Pulmonary artery endothelial cell (primary cell): ENCODE measurements at regions not wholly inside any gene's neighbourhood (a gene's known extent, or its start where the extent isn't known, plus 50 kb on each side); places are given as distances from the start of the nearest gene placed in this dataset.
"Not testable (repeated sequence)": the region's sequence is repeated elsewhere in the genome, so short reads cannot be mapped to it uniquely, and the experiment has no call there.

Source experiments
- DNase-seq: peaks from one replicate; pipeline ENCODE4 v3.0.0-alpha.2; 2011; ENCODE audit warnings: low read depth, low spot score

DNA sequence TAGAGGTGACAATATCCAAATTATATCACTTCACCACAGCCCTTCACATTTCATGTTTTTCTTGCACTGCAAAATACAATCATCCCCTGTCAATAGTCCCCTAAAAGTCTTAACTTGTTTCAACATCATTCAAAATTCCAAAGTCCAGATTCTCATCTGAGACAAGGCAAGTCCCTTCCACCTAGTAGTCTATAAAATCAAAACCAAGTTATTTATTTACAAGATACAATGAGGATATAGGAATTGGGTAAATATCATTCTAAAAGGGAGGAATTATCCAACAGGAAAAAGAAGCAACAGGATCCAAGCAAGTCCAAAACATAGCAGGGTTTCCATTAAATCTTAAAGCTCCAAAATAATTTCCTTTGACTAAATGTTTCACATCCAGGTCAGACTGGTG lies 1076.1 kb upstream of the TMEFF2 start:
- DNase-seq: no peak

DNA sequence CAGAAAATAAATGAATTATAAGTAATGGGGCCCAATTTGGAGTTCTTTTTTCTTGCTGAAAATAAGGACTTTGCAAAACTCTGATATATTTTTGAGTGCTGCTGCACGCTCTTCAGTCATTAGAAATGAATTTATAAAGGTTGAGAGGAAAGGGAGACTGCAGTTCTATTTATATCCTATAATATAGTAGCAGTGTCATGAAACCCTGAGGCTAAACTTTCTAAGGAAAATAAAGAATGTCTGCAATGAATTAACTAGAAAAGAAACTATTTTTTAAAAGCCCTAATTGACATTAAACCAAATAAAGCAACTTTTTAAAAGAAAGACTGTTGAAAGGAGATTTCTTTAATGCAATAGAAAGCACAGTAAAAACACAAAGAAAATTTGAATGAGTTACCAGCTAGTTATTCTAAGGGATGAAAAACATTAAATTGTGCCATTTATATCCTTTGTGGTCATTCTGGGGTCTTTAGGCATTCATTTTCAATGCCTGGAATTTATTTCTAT lies 1072.8 kb upstream of the TMEFF2 start:
- no peak for DNase-seq

DNA sequence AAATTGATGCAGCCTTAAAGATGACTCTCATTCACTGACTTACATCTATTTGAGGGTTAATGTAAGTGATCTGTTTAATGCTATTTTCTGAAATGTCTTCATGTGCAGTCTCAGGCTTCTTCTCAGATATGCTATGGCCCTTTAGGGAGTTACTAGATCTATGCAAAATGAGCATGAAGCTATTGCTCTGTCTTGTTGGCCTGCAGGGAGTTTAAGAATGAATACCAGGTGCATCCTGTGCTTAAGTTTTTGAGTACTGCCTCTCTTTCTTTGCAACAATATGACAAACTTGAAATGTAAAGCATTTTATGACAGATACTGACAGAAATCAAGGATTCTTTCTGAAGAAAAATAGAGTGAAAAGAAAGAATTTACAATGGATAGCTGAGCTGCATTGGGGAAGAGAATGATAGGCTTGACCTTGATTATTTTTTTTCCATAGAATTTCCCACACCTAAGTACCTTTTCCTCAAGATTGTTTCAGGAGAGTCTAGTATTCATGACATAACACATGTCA lies 1058.3 kb upstream of the TMEFF2 start:
- no peak for DNase-seq

DNA sequence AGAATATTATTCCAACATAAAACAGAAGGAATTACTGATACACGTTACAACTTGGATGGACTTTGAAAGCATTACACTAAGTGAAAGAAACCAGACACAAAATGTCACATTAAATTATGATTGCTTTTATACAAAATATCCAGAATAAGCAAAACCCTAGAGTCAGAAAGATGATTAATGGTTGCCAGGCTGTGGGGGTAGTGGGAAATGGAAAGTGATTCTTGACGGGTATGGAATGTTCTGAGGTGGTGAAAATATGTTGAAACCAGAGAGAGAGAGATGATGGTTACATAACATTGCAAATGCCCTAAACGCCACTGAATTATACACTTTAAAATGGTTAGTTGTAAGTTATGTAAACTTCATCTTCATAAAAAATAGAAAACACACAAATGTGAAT lies 1057.2 kb upstream of the TMEFF2 start:
- no peak for DNase-seq

DNA sequence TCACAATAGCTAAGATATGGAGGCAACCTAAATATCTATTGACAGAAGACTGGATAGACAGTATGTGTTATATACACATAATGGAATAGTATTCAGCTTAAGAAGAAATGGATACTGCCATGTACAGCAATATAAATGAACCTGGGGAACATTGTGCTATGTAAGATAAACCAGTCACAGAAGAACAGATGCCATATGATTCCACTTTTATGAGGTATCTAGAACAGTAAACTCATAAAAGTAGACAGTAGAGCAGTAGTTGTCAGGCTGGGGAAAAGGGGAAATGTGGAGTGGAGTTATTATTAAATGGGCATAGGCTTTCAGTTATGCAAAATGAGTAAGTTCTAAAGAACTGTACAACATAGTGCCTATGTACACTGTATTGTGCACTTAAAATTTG lies 1055.7 kb upstream of the TMEFF2 start:
- no peak for DNase-seq

DNA sequence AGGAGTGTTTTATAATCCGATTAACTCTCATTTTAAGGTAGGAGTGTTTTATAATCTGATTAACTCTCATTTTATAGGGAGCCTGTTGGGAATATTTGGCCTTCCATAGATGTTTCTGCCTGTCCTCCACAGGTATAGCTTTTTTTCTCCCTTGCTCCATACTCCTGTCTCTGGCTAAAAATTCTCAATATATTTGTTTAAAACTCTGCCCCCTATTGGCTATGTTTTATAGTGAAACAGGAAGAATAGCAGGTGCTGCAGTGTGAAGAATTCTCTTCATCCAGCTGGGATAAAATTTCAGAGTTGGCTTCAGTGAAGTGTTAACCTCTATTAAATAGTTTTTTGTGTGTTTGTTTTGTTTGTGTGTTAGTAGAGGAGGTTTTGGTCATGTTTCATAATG lies 1046.0 kb upstream of the TMEFF2 start:
- DNase-seq: no peak

DNA sequence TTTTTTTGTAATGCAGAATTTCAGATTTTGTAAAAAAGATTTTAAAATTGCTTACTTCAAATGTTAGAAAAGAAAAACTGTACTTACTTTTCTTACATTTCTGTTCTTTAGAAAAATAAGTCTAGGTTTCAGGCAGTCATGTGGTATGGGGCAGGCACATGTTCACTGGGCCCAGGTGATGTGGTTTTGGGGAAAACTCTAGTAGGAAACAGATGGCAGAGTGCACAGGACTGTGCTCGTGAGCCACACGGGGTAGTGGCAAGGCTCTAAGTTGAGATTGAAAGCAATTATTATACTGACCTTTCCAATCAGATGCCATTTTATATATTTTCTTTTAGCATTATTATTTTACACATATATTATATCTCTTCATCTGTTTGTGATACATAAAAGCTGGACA lies 1036.9 kb upstream of the TMEFF2 start:
- no peak for DNase-seq

DNA sequence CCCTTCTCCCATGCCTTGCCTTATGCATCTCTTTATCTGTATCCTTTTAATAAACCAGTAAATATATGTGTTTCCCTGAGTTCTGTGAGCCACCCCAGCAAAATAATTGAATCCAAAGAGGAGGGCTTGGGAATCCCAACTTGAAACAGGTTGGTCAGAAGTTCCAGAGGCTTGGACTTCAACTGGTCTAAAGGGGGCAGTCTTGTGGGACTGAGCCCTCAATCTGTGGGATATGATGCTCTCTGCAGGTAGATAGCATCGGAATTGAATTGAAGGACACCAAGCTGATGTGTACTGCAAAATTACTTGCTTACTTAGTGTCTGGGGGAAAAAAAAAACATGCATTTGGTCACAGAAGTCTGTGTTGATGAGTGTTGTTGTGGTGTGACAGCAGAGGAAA lies 1033.5 kb upstream of the TMEFF2 start:
- no peak for DNase-seq

DNA sequence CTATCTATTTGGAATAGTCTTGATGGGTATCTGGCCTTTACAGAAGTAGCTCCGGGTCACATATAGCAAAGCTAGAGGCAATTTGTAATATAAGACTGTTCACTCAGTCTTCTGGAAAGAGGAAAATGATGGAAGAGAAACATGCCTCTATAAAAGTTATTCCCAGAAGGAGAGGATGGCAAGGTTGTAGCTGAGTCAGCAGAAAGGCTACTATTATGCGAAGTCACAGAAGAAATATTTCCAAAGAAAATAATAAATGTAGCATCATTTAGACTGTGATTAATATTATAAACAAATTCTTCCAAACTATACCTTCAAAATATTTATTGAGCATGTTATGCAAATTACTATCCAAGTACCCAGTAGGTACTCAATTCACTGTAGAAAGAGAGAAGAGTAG lies 1027.7 kb upstream of the TMEFF2 start:
- DNase-seq: no peak

DNA sequence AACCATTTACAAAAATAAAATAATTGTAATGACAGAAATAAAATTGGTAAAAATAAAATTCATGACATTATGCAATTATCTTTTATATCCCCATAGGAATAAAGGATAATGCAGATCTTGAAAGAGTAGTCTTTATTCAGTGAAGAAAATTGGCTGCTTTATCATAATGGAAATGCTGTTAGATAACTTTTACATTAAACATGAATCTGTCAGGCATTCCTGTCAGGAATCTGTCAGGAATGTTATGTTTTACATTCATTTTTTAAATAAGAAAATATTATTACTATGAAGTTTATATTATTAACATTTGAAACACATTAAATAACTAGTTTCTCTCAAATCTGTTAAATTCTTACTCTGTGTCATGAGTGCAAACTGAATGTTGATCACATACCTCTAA lies 1024.7 kb upstream of the TMEFF2 start:
- no peak for DNase-seq

DNA sequence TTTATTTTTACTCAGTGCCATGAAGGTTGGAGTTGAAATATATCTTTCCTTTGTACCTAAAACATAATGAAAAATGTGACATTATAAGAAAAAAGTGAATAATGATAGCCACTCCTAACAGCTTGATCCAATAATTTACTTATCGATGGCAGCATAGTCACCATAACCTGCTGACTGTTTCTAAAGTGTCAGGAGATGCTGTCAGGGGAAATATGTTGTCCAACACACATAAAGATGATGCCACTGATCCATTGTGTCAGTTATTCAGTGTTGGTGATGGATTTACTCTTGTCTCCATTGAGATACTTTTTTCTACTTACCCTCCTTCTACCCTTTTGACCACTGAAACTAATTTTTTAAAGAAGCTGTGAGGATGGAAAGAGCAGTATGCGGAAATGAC lies 1006.9 kb upstream of the TMEFF2 start:
- no peak for DNase-seq

DNA sequence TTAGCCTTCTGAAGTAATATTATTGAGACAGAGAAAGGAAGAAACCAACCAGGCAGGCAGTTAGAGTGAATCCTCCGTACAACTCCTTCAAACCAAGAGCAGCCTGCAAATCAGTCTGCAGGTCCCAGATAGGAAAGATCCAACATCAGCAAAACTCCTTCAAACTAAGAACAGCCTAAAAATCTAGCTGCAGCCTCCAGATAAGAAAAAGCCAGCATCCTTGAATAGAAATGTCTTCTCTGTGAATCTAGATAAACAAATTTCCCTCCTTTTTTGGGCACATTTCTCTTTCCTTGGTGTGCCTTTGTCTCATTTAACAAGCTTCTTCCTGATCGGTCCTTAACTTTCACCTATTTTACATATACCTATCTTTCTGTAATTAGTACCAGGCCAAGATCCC lies 1004.6 kb upstream of the TMEFF2 start:
- DNase-seq: no peak

DNA sequence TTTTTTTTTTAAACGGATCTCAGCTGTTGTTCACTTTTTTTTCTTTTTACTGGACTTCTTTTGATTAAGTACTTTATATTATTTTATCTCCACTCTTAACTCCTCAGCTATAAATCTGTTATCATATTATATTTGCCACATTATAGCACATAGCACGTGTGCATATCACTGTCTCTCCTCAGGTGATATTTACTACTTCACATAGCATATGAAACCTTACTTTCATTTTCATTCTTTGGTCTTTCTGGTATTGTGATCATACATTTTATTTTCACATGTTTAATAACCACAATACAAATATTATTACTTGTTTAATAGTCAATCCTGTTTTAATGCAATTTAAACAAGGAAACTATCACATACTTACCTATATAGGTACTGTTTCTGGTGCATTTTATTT lies 993.1 kb upstream of the TMEFF2 start:
- DNase-seq: no peak

DNA sequence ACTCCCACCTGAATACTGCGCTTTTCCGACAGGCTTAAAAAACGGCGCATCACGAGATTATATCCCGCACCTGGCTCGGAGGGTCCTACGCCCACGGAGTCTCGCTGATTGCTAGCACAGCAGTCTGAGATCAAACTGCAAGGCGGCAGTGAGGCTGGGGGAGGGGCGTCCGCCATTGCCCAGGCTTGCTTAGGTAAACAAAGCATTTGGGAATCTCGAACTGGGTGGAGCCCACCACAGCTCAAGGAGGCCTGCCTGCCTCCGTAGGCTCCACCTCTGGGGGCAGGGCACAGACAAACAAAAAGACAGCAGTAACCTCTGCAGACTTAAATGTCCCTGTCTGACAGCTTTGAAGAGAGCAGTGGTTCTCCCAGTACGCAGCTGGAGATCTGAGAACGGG lies 976.2 kb upstream of the TMEFF2 start:
- DNase-seq: not testable (repeated sequence)

DNA sequence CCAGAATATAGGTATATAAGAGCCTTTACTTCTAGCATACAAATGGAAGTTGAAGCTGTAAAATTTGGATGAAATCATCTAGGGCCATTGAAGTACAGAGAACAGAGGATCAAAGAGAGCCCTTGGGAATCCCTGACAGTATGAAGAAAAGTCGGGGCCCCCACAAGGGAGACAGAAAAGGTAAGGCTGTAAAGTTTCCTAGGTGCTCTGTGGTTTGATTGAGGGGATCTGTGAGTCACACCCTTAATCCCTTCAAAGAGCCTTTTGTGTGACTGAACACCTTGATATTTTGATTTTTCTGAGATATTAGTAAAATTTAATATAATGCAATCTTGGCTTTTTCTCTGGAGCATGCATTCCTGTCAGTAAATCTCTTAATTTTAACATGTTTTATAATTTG lies 961.7 kb upstream of the TMEFF2 start:
- no peak for DNase-seq

DNA sequence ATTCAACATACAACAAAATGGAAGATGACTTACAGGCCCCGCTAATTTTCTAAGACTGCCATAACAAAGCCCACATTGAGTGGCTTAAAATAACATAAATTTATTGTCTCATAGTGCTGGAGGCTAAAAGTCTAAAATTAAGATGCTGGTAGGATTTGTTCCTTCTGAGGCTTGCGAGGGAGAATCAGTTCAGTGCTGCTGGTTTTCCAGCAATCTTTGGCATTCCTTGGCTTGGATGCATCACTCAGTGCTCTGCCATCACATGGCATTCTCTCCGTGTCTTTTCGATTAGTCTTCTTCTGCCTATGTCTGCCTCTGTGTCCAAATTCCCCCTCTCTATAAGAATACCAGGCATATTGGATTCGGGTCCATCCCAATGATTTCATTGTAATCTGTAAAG lies 959.3 kb upstream of the TMEFF2 start:
- no peak for DNase-seq

DNA sequence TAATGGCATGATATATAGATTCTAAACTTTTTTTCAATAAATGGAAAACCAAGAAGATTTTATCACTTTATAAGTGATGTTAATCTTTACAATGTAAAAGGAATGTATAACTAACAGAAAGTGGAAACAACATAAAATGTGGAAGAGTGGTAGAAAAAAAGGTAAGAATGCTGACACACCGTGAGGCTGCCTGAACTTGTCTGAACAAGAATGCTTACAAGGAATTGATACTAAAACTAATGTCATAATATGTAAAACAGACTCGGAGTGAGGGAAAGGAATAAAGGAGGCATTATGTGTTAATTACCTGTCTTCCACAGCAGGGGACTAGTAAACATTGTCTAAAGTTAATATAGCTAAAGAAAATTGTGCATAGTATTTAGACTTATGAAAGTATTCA lies 958.8 kb upstream of the TMEFF2 start:
- no peak for DNase-seq

DNA sequence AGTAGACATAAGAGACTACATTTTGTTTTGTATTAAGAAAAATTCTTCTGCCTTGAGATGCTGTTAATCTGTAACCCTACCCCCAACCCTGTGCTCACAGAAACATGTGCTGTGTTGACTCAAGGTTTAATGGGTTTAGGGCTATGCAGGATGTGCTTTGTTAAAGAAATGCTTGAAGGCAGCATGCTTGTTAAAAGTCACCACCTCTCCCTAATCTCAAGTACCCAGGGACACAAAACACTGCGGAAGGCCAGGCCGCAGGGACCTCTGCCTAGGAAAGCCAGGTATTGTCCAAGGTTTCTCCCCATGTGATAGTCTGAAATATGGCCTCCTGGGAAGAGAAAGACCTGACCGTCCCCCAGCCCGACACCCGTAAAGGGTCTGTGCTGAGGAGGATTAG lies 947.7 kb upstream of the TMEFF2 start:
- not testable (repeated sequence) for DNase-seq

DNA sequence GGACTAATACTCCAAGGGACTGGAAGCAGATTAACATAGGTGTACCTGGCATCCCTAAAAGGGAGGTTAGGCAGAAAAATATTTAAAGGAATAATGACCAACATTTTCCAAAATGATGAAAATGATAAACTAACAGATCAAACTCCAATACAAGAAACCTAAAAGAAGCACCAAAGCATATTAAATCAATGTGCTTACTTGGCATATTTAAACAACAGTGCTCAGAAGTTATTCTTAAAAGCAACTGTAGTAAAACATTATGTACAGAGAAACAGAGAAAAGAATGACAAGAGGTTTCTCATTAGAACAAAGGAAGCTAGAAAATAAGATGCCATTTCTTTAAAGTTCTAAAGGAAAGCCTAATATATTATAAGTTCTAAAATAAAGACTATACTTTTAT lies 947.3 kb upstream of the TMEFF2 start:
- DNase-seq: no peak

DNA sequence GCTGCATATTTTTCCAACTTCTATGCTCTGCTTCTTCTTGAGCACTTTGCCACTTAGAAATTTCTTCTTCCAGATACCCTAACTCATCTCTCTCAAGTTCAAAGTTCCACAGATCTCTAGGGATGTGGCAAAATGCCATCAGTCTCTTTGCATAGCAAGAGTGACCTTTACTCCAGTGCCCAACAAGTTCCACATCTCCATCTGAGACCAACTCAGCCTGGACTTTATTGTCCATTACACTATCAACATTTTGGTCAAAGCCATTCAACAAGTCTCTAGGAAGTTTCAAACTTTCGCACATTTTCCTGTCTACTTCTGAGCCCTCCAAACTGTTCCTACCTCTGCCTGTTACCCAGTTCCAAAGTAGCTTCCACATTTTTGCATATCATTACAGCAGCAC lies 946.2 kb upstream of the TMEFF2 start:
- DNase-seq: not testable (repeated sequence)

DNA sequence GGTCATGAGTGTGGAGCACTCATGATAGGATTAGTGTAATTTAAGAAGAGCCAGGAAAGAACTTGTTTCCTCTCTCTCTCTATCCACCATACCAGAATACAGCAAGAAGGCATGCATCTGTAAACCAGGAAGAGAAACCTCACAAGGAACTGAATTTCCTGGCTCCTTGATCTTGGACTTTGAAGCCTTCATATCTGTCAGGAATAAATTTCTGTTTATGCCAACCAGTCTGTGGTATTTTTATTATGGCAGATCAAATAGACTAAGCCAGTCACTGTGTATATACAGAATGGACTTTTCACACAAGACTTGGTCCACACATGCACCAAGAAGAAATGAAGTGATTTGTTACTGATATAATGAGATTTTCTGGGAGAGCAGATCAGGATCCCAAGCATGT lies 930.1 kb upstream of the TMEFF2 start:
- DNase-seq: no peak

DNA sequence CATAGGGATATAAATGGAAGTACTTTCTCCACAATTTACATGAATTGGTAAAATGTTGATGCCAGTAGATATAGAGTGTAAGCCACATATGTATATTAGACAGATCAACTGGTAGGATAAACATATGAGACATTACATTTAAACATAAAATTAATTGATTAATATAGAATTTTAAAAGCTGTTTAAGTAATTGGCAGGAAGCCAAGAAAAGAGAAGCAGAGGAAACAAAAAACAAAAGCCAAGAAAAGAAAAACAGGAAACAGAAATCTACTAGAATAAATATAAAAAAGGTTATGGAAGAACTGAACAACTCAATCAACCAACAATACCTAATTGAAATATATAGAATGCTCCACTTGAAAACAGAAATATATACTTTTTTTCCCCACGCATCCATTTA lies 920.1 kb upstream of the TMEFF2 start:
- DNase-seq: no peak

DNA sequence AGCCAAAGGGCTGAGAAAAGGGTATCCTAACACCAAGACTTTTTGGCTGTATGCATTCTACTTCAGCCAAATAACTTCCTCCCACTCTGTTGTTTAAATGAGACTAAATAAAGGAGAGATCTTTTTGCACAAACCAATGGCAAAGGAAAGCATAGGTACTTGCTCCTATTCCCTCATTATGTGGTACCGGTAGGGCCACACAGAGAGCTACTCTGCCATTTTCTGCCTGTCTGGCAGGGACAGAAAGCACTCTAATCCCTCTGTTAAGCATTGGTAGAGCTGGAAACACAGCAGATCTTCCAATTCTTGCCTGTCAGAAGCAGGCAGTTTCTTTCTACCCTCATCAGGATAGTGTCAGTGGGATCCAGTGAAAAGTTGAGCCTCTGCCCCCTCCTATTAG lies 918.3 kb upstream of the TMEFF2 start:
- DNase-seq: no peak

DNA sequence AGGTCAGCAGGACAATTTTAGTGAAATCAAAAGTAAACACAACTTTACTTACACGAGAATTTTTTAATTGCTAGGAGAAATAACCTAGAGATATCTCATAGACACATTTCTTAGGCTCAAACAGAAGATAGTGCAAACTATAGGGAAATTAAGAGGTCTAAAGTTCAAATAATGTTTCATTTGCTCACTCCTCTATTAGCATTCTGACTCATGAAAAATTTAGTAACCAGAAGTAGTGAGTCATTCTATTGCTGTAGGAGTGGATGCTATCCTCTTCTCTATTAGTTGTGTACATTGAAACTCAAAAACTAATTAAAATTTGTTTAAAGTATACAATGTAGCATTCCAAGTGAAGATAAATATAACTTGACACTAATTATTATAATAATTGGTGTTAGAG lies 908.3 kb upstream of the TMEFF2 start:
- no peak for DNase-seq
